Fibroblast of lung (primary cell): ENCODE measurements at regions not wholly inside any gene's neighbourhood (a gene's known extent, or its start where the extent isn't known, plus 50 kb on each side); places are given as distances from the start of the nearest gene placed in this dataset.

Source experiments
- DNase-seq, 2 donors: peaks; one replicate each; pipeline versions ENCODE4 v3.0.0 to v3.0.0-alpha.2; 2010; ENCODE audit warnings: low read depth in 2 of 2
- H2AFZ ChIP-seq: 2 replicates; pipeline ENCODE4 v1.5.1; 2012; ENCODE audit warnings: low read length, control low read depth, inconsistent platforms
- H3K27ac ChIP-seq: 2 replicates; pipeline ENCODE4 v1.5.1; 2011; ENCODE audit warnings: low read length, control low read depth; ENCODE audit not compliant: insufficient read depth
- H3K27me3 ChIP-seq: 2 replicates; pipeline ENCODE4 v1.5.1; 2011; ENCODE audit warnings: mild to moderate bottlenecking, low read length; ENCODE audit not compliant: control insufficient read depth, insufficient read depth
- H3K36me3 ChIP-seq: 2 replicates; pipeline ENCODE4 v1.5.1; 2011; ENCODE audit warnings: low read length; ENCODE audit not compliant: control insufficient read depth, insufficient read depth
- H3K4me1 ChIP-seq: 2 replicates; pipeline ENCODE4 v1.5.1; 2011; ENCODE audit warnings: low read length; ENCODE audit not compliant: control insufficient read depth, insufficient read depth; ENCODE audit errors: extremely low read depth
- H3K4me2 ChIP-seq: 2 replicates; pipeline ENCODE4 v1.5.1; 2011; ENCODE audit warnings: low read length, control low read depth; ENCODE audit not compliant: insufficient read depth; ENCODE audit errors: extremely low read depth
- H3K4me3 ChIP-seq, 4 experiments: fragments of 200-600 bp in 1 of 4; sonication (generic) in 1 of 4; replicated peaks in 1 of 4; 2 replicates each; pipeline ENCODE4 v1.5.1; 2011 to 2016; ENCODE audit warnings: low read length in 4 of 4, low read depth in 3 of 4, mild to moderate bottlenecking in 3 of 4, control low read depth in 2 of 4, inconsistent platforms in 1 of 4, mixed read lengths in 1 of 4; ENCODE audit not compliant: insufficient read depth in 1 of 4; ENCODE audit errors: control extremely low read depth in 1 of 4
- H3K79me2 ChIP-seq: 2 replicates; pipeline ENCODE4 v1.5.1; 2012; ENCODE audit warnings: mild to moderate bottlenecking, low read length, inconsistent platforms; ENCODE audit not compliant: control insufficient read depth, insufficient read depth
- H3K9ac ChIP-seq: 2 replicates; pipeline ENCODE4 v1.5.1; 2011; ENCODE audit warnings: mild to moderate bottlenecking, low read length, control low read depth; ENCODE audit not compliant: insufficient read depth
- H3K9me3 ChIP-seq: 2 replicates; pipeline ENCODE4 v1.5.1; 2012; ENCODE audit warnings: low read depth, low read length; ENCODE audit not compliant: control insufficient read depth, insufficient read depth
- H4K20me1 ChIP-seq: 2 replicates; pipeline ENCODE4 v1.5.1; 2011; ENCODE audit warnings: low read length; ENCODE audit not compliant: control insufficient read depth, insufficient read depth; ENCODE audit errors: extremely low read depth
- CTCF ChIP-seq, 2 donors: IDR thresholded peaks in 1 of 2; conservative IDR thresholded peaks in 1 of 2; 1 replicate in 1 of 2; 2 replicates in 1 of 2; pipeline ENCODE4 v1.5.1; 2011 to 2012; ENCODE audit warnings: low read length in 2 of 2, control low read depth in 1 of 2, inconsistent platforms in 1 of 2, low read depth in 1 of 2, mild to moderate bottlenecking in 1 of 2
- EZH2 ChIP-seq: IDR thresholded peaks from 2 replicates; pipeline ENCODE4 v1.5.1; 2012; ENCODE audit warnings: low read length, control low read depth, mild to moderate bottlenecking; ENCODE audit errors: missing control alignments

- no peaks in the 10 kb centered on the region for H3K36me3 ChIP-seq
- TF ChIP-seq EZH2: no peak
- TF ChIP-seq CTCF (conservative IDR thresholded peaks at IDR 0.05 in 1 of 2, IDR thresholded peaks at IDR 0.05 in 1 of 2; ENCODE audit: low read depth in 1 of 2, low read length in 2 of 2): no peak
- H3K79me2 ChIP-seq: no peaks in the 10 kb centered on the region
- no peak for DNase-seq
- no peaks in the 10 kb centered on the region for H3K27me3 ChIP-seq
- H2AFZ ChIP-seq: no peak overlapping the region
- no peak overlapping the region for H3K9ac ChIP-seq
- H3K9me3 ChIP-seq: no peaks in the 10 kb centered on the region
- no peak overlapping the region for H3K4me2 ChIP-seq
- H4K20me1 ChIP-seq: no peaks in the 10 kb centered on the region
- H3K4me1 ChIP-seq: no peaks in the 10 kb centered on the region
- H3K27ac ChIP-seq: no peak overlapping the region
- no peak overlapping the region for H3K4me3 ChIP-seq
Measured at GRCh38 chr5:62717301-62717933, 138.8 kb downstream of the LRRC70 start.

GRCh38 chr5:62714296-62714695 is 135.7 kb downstream of the LRRC70 start:
- H4K20me1 ChIP-seq: no peaks in the 10 kb centered on the region
- no peak for DNase-seq
- no peak overlapping the region for H3K9ac ChIP-seq
- H3K27ac ChIP-seq: no peak overlapping the region
- H3K27me3 ChIP-seq: no peaks in the 10 kb centered on the region
- H3K9me3 ChIP-seq: no peaks in the 10 kb centered on the region
- TF ChIP-seq EZH2 (no peak), CTCF (conservative IDR thresholded peaks at IDR 0.05 in 1 of 2, IDR thresholded peaks at IDR 0.05 in 1 of 2; ENCODE audit: low read depth in 1 of 2, low read length in 2 of 2) (no peak)
- no peak overlapping the region for H2AFZ ChIP-seq
- H3K36me3 ChIP-seq: no peaks in the 10 kb centered on the region
- no peaks in the 10 kb centered on the region for H3K79me2 ChIP-seq
- no peak overlapping the region for H3K4me3 ChIP-seq
- H3K4me1 ChIP-seq: no peaks in the 10 kb centered on the region
- H3K4me2 ChIP-seq: no peak overlapping the region

GRCh38 chr5:62708481-62709325 is 130.1 kb downstream of the LRRC70 start:
- Histone ChIP-seq H3K9ac (no peak overlapping the region), H3K79me2 (no peaks in the 10 kb centered on the region), H3K27me3 (no peaks in the 10 kb centered on the region), H4K20me1 (no peaks in the 10 kb centered on the region), H3K4me3 (no peak overlapping the region), H3K9me3 (no peaks in the 10 kb centered on the region), H3K4me1 (no peaks in the 10 kb centered on the region), H2AFZ (no peak overlapping the region), H3K4me2 (no peak overlapping the region), H3K36me3 (no peaks in the 10 kb centered on the region), H3K27ac (no peak overlapping the region)
- DNase-seq: no peak
- TF ChIP-seq CTCF (conservative IDR thresholded peaks at IDR 0.05 in 1 of 2, IDR thresholded peaks at IDR 0.05 in 1 of 2; ENCODE audit: low read depth in 1 of 2, low read length in 2 of 2) (no peak), EZH2 (no peak)
